Astrocyte of the spinal cord (primary cell): ENCODE measurements at regions not wholly inside any gene's neighbourhood (a gene's known extent, or its start where the extent isn't known, plus 50 kb on each side); places are given as distances from the start of the nearest gene placed in this dataset.

Experiments
- DNase-seq: peaks from one replicate; pipeline ENCODE4 v3.0.0; 2011; ENCODE audit warnings: low read depth, low spot score
- H3K4me3 ChIP-seq: 2 replicates; pipeline ENCODE4 v1.5.1; 2011; ENCODE audit warnings: low read depth, mild to moderate bottlenecking, low read length, moderate library complexity
- in situ Hi-C: cut with HindIII; loops from 2 replicates; pipeline ENCODE4 v1.10.0; 2017; ENCODE audit warnings: low sequenced_read_pairs
- TF ChIP-seq, protein P1 (sequence below): IDR thresholded peaks from 2 replicates; pipeline ENCODE4 v1.5.1; 2012; ENCODE audit warnings: low read depth, mild to moderate bottlenecking, low read length, inconsistent platforms

DNA sequence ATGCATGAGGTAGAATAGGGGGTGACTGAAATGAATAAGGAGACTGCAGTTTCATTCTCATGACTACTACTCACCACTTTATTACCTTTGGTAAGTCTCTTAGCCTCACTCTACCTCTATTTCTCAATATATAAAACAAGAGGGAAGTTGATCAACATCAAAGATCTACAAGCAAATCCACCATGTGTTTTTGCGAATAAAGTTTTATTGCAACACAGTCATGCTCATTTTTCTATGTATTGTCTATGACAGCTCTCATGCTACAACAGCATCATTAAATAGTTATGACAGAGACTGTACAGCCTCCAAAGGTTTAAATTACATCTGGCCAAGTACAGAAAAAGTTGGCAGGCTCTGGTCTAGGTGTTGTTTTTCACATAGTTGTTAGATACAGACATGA, 72.6 kb upstream of the CPEB2 start:
- TF ChIP-seq, protein P1, sequence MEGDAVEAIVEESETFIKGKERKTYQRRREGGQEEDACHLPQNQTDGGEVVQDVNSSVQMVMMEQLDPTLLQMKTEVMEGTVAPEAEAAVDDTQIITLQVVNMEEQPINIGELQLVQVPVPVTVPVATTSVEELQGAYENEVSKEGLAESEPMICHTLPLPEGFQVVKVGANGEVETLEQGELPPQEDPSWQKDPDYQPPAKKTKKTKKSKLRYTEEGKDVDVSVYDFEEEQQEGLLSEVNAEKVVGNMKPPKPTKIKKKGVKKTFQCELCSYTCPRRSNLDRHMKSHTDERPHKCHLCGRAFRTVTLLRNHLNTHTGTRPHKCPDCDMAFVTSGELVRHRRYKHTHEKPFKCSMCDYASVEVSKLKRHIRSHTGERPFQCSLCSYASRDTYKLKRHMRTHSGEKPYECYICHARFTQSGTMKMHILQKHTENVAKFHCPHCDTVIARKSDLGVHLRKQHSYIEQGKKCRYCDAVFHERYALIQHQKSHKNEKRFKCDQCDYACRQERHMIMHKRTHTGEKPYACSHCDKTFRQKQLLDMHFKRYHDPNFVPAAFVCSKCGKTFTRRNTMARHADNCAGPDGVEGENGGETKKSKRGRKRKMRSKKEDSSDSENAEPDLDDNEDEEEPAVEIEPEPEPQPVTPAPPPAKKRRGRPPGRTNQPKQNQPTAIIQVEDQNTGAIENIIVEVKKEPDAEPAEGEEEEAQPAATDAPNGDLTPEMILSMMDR: no peak
- no peak for DNase-seq
- in situ Hi-C loops: no loop called here
- H3K4me3 ChIP-seq: no peak overlapping the region

DNA sequence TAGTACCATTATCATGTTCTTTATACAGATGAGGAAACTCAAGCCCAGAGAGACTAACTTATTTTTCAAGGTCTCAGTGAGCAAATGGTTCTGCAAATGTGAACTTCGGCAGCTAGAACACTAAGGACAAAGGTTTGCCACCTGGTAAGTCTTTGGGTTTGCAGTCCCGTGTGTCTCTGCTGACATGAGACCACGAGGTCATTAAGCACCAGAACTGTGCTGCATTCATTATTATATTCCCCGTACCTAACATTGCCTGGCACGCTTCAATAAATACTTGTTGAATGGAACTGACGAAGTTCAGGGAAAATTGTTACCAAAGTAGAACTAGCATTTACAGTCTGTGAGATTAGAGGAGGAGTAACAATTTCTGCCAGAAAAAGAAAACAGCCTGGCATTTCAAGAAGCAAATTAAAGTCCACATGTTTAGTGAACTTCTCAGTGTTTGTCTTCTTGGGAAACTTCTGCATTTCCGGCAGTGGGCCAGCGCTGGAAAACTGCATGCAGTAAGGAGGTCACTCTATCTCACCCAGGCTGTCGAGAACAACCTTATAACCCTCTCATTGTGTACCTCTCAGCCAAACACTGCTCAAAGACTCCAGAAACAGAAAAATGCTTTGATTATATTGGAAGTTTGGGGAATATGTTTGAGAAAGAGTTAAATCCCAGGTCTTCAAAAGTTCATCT, 67.4 kb upstream of the CPEB2 start:
- no peak overlapping the region for H3K4me3 ChIP-seq
- no peak for DNase-seq
- in situ Hi-C loops: no loop called here
- TF ChIP-seq, protein P1: no peak

DNA sequence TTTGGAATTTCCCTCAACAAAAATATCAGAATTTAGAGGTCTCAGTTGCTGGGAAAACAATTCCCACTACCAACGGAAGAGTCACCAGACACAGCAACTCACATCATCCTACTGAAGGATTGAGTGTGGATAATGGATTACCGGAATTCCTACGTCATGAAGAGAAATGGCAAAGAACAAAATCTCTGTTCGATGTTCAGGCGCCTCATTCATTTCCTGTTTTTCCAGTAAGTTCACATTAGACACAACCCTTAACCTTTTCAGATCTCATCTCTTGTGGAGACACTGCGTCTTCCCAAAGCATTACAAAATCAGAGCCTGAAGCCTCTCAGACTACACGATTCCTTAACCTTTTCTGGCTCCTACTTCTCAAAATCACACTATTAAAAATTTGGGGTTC, 58.5 kb upstream of the CPEB2 start:
- TF ChIP-seq, protein P1: no peak
- in situ Hi-C loops: no loop called here
- H3K4me3 ChIP-seq: no peak overlapping the region
- no peak for DNase-seq

DNA sequence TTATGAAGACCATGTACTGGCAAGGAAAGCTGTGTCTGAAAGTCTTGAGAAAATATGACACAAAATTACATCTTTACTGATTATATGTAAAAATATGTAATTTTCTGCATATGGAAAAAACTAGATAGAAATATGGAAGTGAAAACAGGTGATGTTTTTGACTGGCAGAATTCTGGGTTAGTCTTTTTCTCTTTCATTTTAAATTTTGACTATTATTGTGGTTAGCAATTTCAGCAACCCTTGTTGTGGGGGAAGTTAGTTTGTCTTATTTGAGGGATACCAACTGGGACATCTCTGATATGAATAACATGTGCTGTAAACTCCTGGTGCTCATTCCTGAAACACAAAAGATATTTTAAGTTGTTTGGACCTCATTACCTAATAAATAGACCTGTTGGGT, 49.9 kb upstream of the CPEB2 start:
- TF ChIP-seq, protein P1: no peak
- in situ Hi-C loops: no loop called here
- H3K4me3 ChIP-seq: no peak overlapping the region
- no peak for DNase-seq
